Liver (tissue), 7 donors: ENCODE measurements at regions not wholly inside any gene's neighbourhood (a gene's known extent, or its start where the extent isn't known, plus 50 kb on each side); places are given as distances from the start of the nearest gene placed in this dataset.

Experiments
- DNase-seq: peaks from one replicate; pipeline ENCODE4 v3.0.0-alpha.2; 2017; ENCODE audit warnings: low spot score
- H3K27ac ChIP-seq, 2 donors: one replicate each; pipeline ENCODE4 v1.7.0; 2013; ENCODE audit warnings: inconsistent platforms in 2 of 2, low read length in 2 of 2, control low read depth in 1 of 2, low read depth in 1 of 2, mild to moderate bottlenecking in 1 of 2
- H3K27me3 ChIP-seq, 4 donors: one replicate each; pipeline versions ENCODE4 v1.6.1 to v1.7.0; 2013; ENCODE audit warnings: low read length in 3 of 4, inconsistent platforms in 1 of 4, mild to moderate bottlenecking in 1 of 4, moderate library complexity in 1 of 4; ENCODE audit not compliant: control insufficient read depth in 4 of 4, insufficient read depth in 4 of 4
- H3K36me3 ChIP-seq, 4 donors: one replicate each; pipeline versions ENCODE4 v1.6.1 to v1.7.0; 2013; ENCODE audit warnings: low read length in 3 of 4, mild to moderate bottlenecking in 3 of 4, low read depth in 1 of 4, moderate library complexity in 1 of 4; ENCODE audit not compliant: control insufficient read depth in 4 of 4, insufficient read depth in 3 of 4
- H3K4me1 ChIP-seq, 4 donors: one replicate each; pipeline versions ENCODE4 v1.6.1 to v1.7.0; 2013; ENCODE audit warnings: low read length in 3 of 4, mild to moderate bottlenecking in 3 of 4, moderate library complexity in 1 of 4; ENCODE audit not compliant: control insufficient read depth in 4 of 4, insufficient read depth in 4 of 4
- H3K4me3 ChIP-seq, 3 donors: one replicate each; pipeline versions ENCODE4 v1.6.1 to v1.7.0; 2013; ENCODE audit warnings: low read length in 3 of 3, control low read depth in 1 of 3, low read depth in 1 of 3, mild to moderate bottlenecking in 1 of 3
- H3K9ac ChIP-seq, 2 donors: one replicate each; pipeline ENCODE4 v1.7.0; 2013; ENCODE audit warnings: low read length in 2 of 2, mild to moderate bottlenecking in 2 of 2, moderate library complexity in 2 of 2, control low read depth in 1 of 2, low read depth in 1 of 2
- H3K9me3 ChIP-seq, 4 donors: one replicate each; pipeline versions ENCODE4 v1.6.1 to v1.7.0; 2013; ENCODE audit warnings: low read length in 3 of 4; ENCODE audit not compliant: control insufficient read depth in 4 of 4
- ATF3 ChIP-seq: IDR thresholded peaks from 2 replicates; pipeline ENCODE4 v1.6.1; 2016; ENCODE audit warnings: antibody characterized with exemption
- FOXA2 ChIP-seq: IDR thresholded peaks from 2 replicates; pipeline ENCODE4 v1.6.1; 2016; ENCODE audit warnings: antibody characterized with exemption
- GABPA ChIP-seq, 2 donors: IDR thresholded peaks in 1 of 2; conservative IDR thresholded peaks in 1 of 2; 2 replicates each; pipeline ENCODE4 v1.6.1; 2016; ENCODE audit warnings: antibody characterized with exemption in 2 of 2, mild to moderate bottlenecking in 1 of 2, moderate library complexity in 1 of 2
- HNF4A ChIP-seq, 2 donors: conservative IDR thresholded peaks; 2 replicates each; pipeline ENCODE4 v1.6.1; 2016; ENCODE audit warnings: antibody characterized with exemption in 2 of 2, mild to moderate bottlenecking in 2 of 2
- HNF4G ChIP-seq: IDR thresholded peaks from 2 replicates; pipeline ENCODE4 v1.6.1; 2016; ENCODE audit warnings: antibody characterized with exemption
- JUND ChIP-seq, 2 donors: IDR thresholded peaks; 2 replicates each; pipeline ENCODE4 v1.6.1; 2016; ENCODE audit warnings: antibody characterized with exemption in 2 of 2
- MAX ChIP-seq: IDR thresholded peaks from 2 replicates; pipeline ENCODE4 v1.6.1; 2016; ENCODE audit warnings: antibody characterized with exemption
- RAD21 ChIP-seq, 2 donors: IDR thresholded peaks; 2 replicates each; pipeline ENCODE4 v1.6.1; 2016; ENCODE audit warnings: antibody characterized with exemption in 2 of 2, mild to moderate bottlenecking in 2 of 2
- REST ChIP-seq: IDR thresholded peaks from 2 replicates; pipeline ENCODE4 v1.6.1; 2016; ENCODE audit warnings: antibody characterized with exemption, mild to moderate bottlenecking
- RXRA ChIP-seq, 2 donors: IDR thresholded peaks; 2 replicates each; pipeline ENCODE4 v1.6.1; 2017 to 2018; ENCODE audit warnings: antibody characterized with exemption in 2 of 2, mild to moderate bottlenecking in 1 of 2
- SP1 ChIP-seq: IDR thresholded peaks from 2 replicates; pipeline ENCODE4 v1.6.1; 2018; ENCODE audit warnings: antibody characterized with exemption, mild to moderate bottlenecking
- TAF1 ChIP-seq: conservative IDR thresholded peaks from 2 replicates; pipeline ENCODE4 v1.6.1; 2016; ENCODE audit warnings: antibody characterized with exemption, mild to moderate bottlenecking
- YY1 ChIP-seq: IDR thresholded peaks from 2 replicates; pipeline ENCODE4 v1.6.1; 2016; ENCODE audit warnings: antibody characterized with exemption, mild to moderate bottlenecking
- ZBTB33 ChIP-seq: IDR thresholded peaks from 2 replicates; pipeline ENCODE4 v1.6.1; 2016; ENCODE audit warnings: antibody characterized with exemption
- WGBS: extraction: QIAGEN DNeasy Blood & Tissue Kit; methylation state at CpG from one replicate; pipeline ENCODE4 v1.1.7; 2013; 5-methylcytosine and 5-hydroxymethylcytosine counted together
- donor health status: healthy.
- donor health status: healthy.
- donor health status: healthy.
- donor health status: healthy.

- 90% methylated on average over 8 of the region's 8 CpGs for WGBS
- Histone ChIP-seq H3K36me3 (no peaks in the 10 kb centered on the region), H3K9ac (no peak overlapping the region), H3K4me1 (peaks cover 16 to 42% (median 35%) of the 10 kb centered on the region in 4 donors), H3K4me3 (no peak overlapping the region), H3K27ac (no peak overlapping the region), H3K9me3 (no peaks in the 10 kb centered on the region), H3K27me3 (no peaks in the 10 kb centered on the region)
- DNase-seq, result no peak
- TF ChIP-seq TAF1 (no peak), RXRA (IDR thresholded peaks at IDR 0.05) (no peak), SP1 (no peak), REST (no peak), RAD21 (IDR thresholded peaks at IDR 0.05) (no peak), HNF4G (no peak), FOXA2 (no peak), YY1 (no peak), HNF4A (conservative IDR thresholded peaks at IDR 0.05) (no peak), MAX (no peak), ATF3 (no peak), JUND (IDR thresholded peaks at IDR 0.05) (no peak), GABPA (IDR thresholded peaks at IDR 0.05 in 1 of 2, conservative IDR thresholded peaks at IDR 0.05 in 1 of 2) (no peak)
Observed at GRCh38 chr2:23065936-23066335, 319.0 kb upstream of the KLHL29 start.

- WGBS, result 32% methylated on average over 3 of the region's 3 CpGs
Observed at GRCh38 chr2:23066686-23067085, 318.3 kb upstream of the KLHL29 start.

More at GRCh38 chr2:23066686-23067085, 318.3 kb upstream of the KLHL29 start:
- TF ChIP-seq HNF4A (conservative IDR thresholded peaks at IDR 0.05), result peak; percentile 49 to 53
- peak; percentile 32 for TF ChIP-seq MAX
- no peak for TF ChIP-seq TAF1
- no peak for TF ChIP-seq REST
- TF ChIP-seq RAD21 (IDR thresholded peaks at IDR 0.05), result peak in 1 of 2 donors; percentile 47
- TF ChIP-seq SP1, result peak; percentile 47
- peak; percentile 49 for TF ChIP-seq YY1
- TF ChIP-seq RXRA (IDR thresholded peaks at IDR 0.05), result peak; percentile 22 to 55
- TF ChIP-seq JUND (IDR thresholded peaks at IDR 0.05), result peak in 1 of 2 donors; percentile 40
- TF ChIP-seq GABPA (IDR thresholded peaks at IDR 0.05 in 1 of 2, conservative IDR thresholded peaks at IDR 0.05 in 1 of 2), result no peak
- no peak for TF ChIP-seq HNF4G
- peak; percentile 43 for TF ChIP-seq ZBTB33
- no peak for DNase-seq
- no peak overlapping the region for H3K9ac ChIP-seq
- no peaks in the 10 kb centered on the region for H3K36me3 ChIP-seq
- H3K27me3 ChIP-seq, result no peaks in the 10 kb centered on the region
- no peak overlapping the region for H3K27ac ChIP-seq
- no peaks in the 10 kb centered on the region for H3K9me3 ChIP-seq
- peaks cover 16 to 49% (median 35%) of the 10 kb centered on the region in 4 donors for H3K4me1 ChIP-seq
- H3K4me3 ChIP-seq, result no peak overlapping the region
